ENCODE measurements at regions not wholly inside any gene's neighbourhood (a gene's known extent, or its start where the extent isn't known, plus 50 kb on each side); places are given as distances from the start of the nearest gene placed in this dataset.

GRCh38 chr3:25046911-25047771, 380.9 kb upstream of the RARB start:
- Histone ChIP-seq H3K36me3 (ENCODE audit: insufficient read depth, low read length) (no peaks in the 10 kb centered on the region), H3K9me3 (ENCODE audit: low read length) (no peaks in the 10 kb centered on the region), H3K79me2 (ENCODE audit: insufficient read depth, low read depth, low read length) (no peaks in the 10 kb centered on the region), H3K4me1 (ENCODE audit: insufficient read depth, low read length, poor library complexity, severe bottlenecking) (no peaks in the 10 kb centered on the region), H3K4me2 (ENCODE audit: low read length) (no peak overlapping the region), H3K4me3 (ENCODE audit: low read depth, low read length, poor library complexity, severe bottlenecking) (no peak overlapping the region), H3K27ac (ENCODE audit: low read depth, low read length, poor library complexity, severe bottlenecking) (no peak overlapping the region), H3K9me2 (ENCODE audit: insufficient read depth, low read length) (no peaks in the 10 kb centered on the region), H2AFZ (ENCODE audit: low read length) (no peak overlapping the region), H4K20me1 (ENCODE audit: insufficient read depth, low read length) (no peaks in the 10 kb centered on the region)
- CTCF ChIA-PET (ENCODE audit: unreplicated experiment): no interaction called here
- no peak for DNase-seq (ENCODE audit: low spot score)
- TF ChIP-seq EZH2phosphoT487 (IDR thresholded peaks at IDR 0.05; ENCODE audit: borderline replicate concordance, low read depth, low read length) (no peak), CTCF (conservative IDR thresholded peaks at IDR 0.05; ENCODE audit: low read length) (no peak)
- intact Hi-C loops (cut with micrococcal nuclease; ENCODE audit: unreplicated experiment): no loop called here
- POLR2A ChIA-PET: interaction anchor here (0.6 kb wide), 1 partner anchor 95 kb away, joined by 3 read pairs; no protein-coding TSS in a partner anchor
- no TSS peak for BruUV-seq (replicated peaks)

GRCh38 chr3:25049304-25049703, 378.8 kb upstream of the RARB start:
- ChIA-PET POLR2A (no interaction called here), CTCF (ENCODE audit: unreplicated experiment) (no interaction called here)
- no peak overlapping the region for H2AFZ ChIP-seq (ENCODE audit: low read length)
- no peak for DNase-seq (ENCODE audit: low spot score)
- intact Hi-C loops (cut with micrococcal nuclease; ENCODE audit: unreplicated experiment): no loop called here
- no peaks in the 10 kb centered on the region for H3K9me3 ChIP-seq (ENCODE audit: low read length)
- H3K9me2 ChIP-seq (ENCODE audit: insufficient read depth, low read length): no peaks in the 10 kb centered on the region
- no peaks in the 10 kb centered on the region for H4K20me1 ChIP-seq (ENCODE audit: insufficient read depth, low read length)
- no peaks in the 10 kb centered on the region for H3K4me1 ChIP-seq (ENCODE audit: insufficient read depth, low read length, poor library complexity, severe bottlenecking)
- no peak overlapping the region for H3K27ac ChIP-seq (ENCODE audit: low read depth, low read length, poor library complexity, severe bottlenecking)
- no peaks in the 10 kb centered on the region for H3K79me2 ChIP-seq (ENCODE audit: insufficient read depth, low read depth, low read length)
- H3K4me2 ChIP-seq (ENCODE audit: low read length): no peak overlapping the region
- no peak overlapping the region for H3K4me3 ChIP-seq (ENCODE audit: low read depth, low read length, poor library complexity, severe bottlenecking)
- TF ChIP-seq CTCF (conservative IDR thresholded peaks at IDR 0.05; ENCODE audit: low read length) (no peak), EZH2phosphoT487 (IDR thresholded peaks at IDR 0.05; ENCODE audit: borderline replicate concordance, low read depth, low read length) (no peak)
- no peaks in the 10 kb centered on the region for H3K36me3 ChIP-seq (ENCODE audit: insufficient read depth, low read length)
- BruUV-seq (replicated peaks): no TSS peak

GRCh38 chr3:25053360-25053759, 374.7 kb upstream of the RARB start:
- ChIA-PET CTCF (ENCODE audit: unreplicated experiment) (no interaction called here), POLR2A (interaction anchor here (0.6 kb wide), 1 partner anchor 63 kb away, joined by 4 read pairs; no protein-coding TSS in a partner anchor)
- Histone ChIP-seq H2AFZ (ENCODE audit: low read length) (no peak overlapping the region), H3K9me3 (ENCODE audit: low read length) (no peaks in the 10 kb centered on the region), H3K4me3 (ENCODE audit: low read depth, low read length, poor library complexity, severe bottlenecking) (no peak overlapping the region), H4K20me1 (ENCODE audit: insufficient read depth, low read length) (no peaks in the 10 kb centered on the region), H3K4me2 (ENCODE audit: low read length) (no peak overlapping the region), H3K9me2 (ENCODE audit: insufficient read depth, low read length) (no peaks in the 10 kb centered on the region), H3K79me2 (ENCODE audit: insufficient read depth, low read depth, low read length) (no peaks in the 10 kb centered on the region), H3K36me3 (ENCODE audit: insufficient read depth, low read length) (no peaks in the 10 kb centered on the region), H3K27ac (ENCODE audit: low read depth, low read length, poor library complexity, severe bottlenecking) (no peak overlapping the region), H3K4me1 (ENCODE audit: insufficient read depth, low read length, poor library complexity, severe bottlenecking) (no peaks in the 10 kb centered on the region)
- no peak for DNase-seq (ENCODE audit: low spot score)
- intact Hi-C loops (cut with micrococcal nuclease; ENCODE audit: unreplicated experiment): no loop called here
- no TSS peak for BruUV-seq (replicated peaks)
- TF ChIP-seq EZH2phosphoT487 (IDR thresholded peaks at IDR 0.05; ENCODE audit: borderline replicate concordance, low read depth, low read length) (no peak), CTCF (conservative IDR thresholded peaks at IDR 0.05; ENCODE audit: low read length) (no peak)

Data from OCI-LY7 (cell line).